ENCODE measurements at regions not wholly inside any gene's neighbourhood (a gene's known extent, or its start where the extent isn't known, plus 50 kb on each side); places are given as distances from the start of the nearest gene placed in this dataset.

- Histone ChIP-seq H3K36me3 (ENCODE audit: control insufficient read depth, low read length) (no peaks in the 10 kb centered on the region), H3K9me2 (replicated peaks; ENCODE audit: control insufficient read depth, low read length) (no peaks in the 10 kb centered on the region), H3K27me3 (ENCODE audit: control insufficient read depth, low read length) (no peaks in the 10 kb centered on the region), H3K79me2 (ENCODE audit: control insufficient read depth, low read length) (no peaks in the 10 kb centered on the region), H3K27ac (ENCODE audit: low read depth, low read length) (no peak overlapping the region), H3K4me1 (ENCODE audit: control insufficient read depth, low read length) (no peaks in the 10 kb centered on the region), H3K4me2 (ENCODE audit: low read length) (no peak overlapping the region), H3K4me3 (ENCODE audit: low read length) (no peak overlapping the region), H3K9me3 (ENCODE audit: control insufficient read depth, insufficient read depth, low read length) (no peaks in the 10 kb centered on the region), H3F3A (ENCODE audit: control insufficient read depth, insufficient read depth) (no peaks in the 10 kb centered on the region), H4K20me1 (ENCODE audit: control insufficient read depth, insufficient read depth, low read depth, low read length) (no peaks in the 10 kb centered on the region)
- TF ChIP-seq CTCF (IDR thresholded peaks at IDR 0.05; ENCODE audit: low read depth, low read length, poor library complexity, severe bottlenecking) = no peak
- TF ChIP-seq EZH2phosphoT487 (IDR thresholded peaks at IDR 0.05; ENCODE audit: borderline replicate concordance, low read length) = no peak
Observed at GRCh38 chr13:103557878-103558277, 491.7 kb upstream of the SLC10A2 start.

GRCh38 chr13:103556681-103557080, 490.5 kb upstream of the SLC10A2 start:
- Histone ChIP-seq H3K27me3 (ENCODE audit: control insufficient read depth, low read length) (no peaks in the 10 kb centered on the region), H3F3A (ENCODE audit: control insufficient read depth, insufficient read depth) (no peaks in the 10 kb centered on the region), H3K9me3 (ENCODE audit: control insufficient read depth, insufficient read depth, low read length) (no peaks in the 10 kb centered on the region), H3K79me2 (ENCODE audit: control insufficient read depth, low read length) (no peaks in the 10 kb centered on the region), H3K4me2 (ENCODE audit: low read length) (no peak overlapping the region), H3K27ac (ENCODE audit: low read depth, low read length) (no peak overlapping the region), H3K4me1 (ENCODE audit: control insufficient read depth, low read length) (no peaks in the 10 kb centered on the region), H3K4me3 (ENCODE audit: low read length) (no peak overlapping the region), H3K36me3 (ENCODE audit: control insufficient read depth, low read length) (no peaks in the 10 kb centered on the region), H3K9me2 (replicated peaks; ENCODE audit: control insufficient read depth, low read length) (no peaks in the 10 kb centered on the region), H4K20me1 (ENCODE audit: control insufficient read depth, insufficient read depth, low read depth, low read length) (no peaks in the 10 kb centered on the region)
- TF ChIP-seq CTCF (IDR thresholded peaks at IDR 0.05; ENCODE audit: low read depth, low read length, poor library complexity, severe bottlenecking) (no peak), EZH2phosphoT487 (IDR thresholded peaks at IDR 0.05; ENCODE audit: borderline replicate concordance, low read length) (no peak)

DNA sequence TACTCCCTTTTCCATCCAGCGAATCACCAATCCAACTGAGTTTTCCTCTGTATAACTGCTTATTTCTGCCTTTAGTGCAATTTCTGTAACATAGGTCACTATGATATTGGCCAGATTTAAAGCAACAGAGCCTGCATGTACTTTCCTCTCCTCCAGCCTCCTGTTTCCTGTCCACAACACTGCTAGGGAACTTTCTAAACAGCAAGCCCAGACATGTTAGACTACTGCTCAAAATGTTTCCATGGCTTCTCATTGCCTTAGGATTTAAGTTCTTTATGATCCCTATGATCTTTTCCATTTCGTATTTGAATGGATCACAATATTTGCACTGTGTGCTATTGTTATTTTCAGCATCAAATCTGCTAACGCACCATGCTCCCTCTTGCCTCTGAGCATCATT, 481.7 kb upstream of the SLC10A2 start:
- Histone ChIP-seq H3K27ac (ENCODE audit: low read depth, low read length) (no peak overlapping the region), H3K36me3 (ENCODE audit: control insufficient read depth, low read length) (no peaks in the 10 kb centered on the region), H3K9me2 (replicated peaks; ENCODE audit: control insufficient read depth, low read length) (no peaks in the 10 kb centered on the region)

More for the DNA sequence above, 481.7 kb upstream of the SLC10A2 start:
- H3K4me3 ChIP-seq (ENCODE audit: low read length) = no peak overlapping the region
- H3F3A ChIP-seq (ENCODE audit: control insufficient read depth, insufficient read depth) = no peaks in the 10 kb centered on the region
- H3K79me2 ChIP-seq (ENCODE audit: control insufficient read depth, low read length) = no peaks in the 10 kb centered on the region
- H3K4me1 ChIP-seq (ENCODE audit: control insufficient read depth, low read length) = no peaks in the 10 kb centered on the region
- no peak overlapping the region for H3K4me2 ChIP-seq (ENCODE audit: low read length)
- no peaks in the 10 kb centered on the region for H3K27me3 ChIP-seq (ENCODE audit: control insufficient read depth, low read length)
- TF ChIP-seq EZH2phosphoT487 (IDR thresholded peaks at IDR 0.05; ENCODE audit: borderline replicate concordance, low read length) (no peak), CTCF (IDR thresholded peaks at IDR 0.05; ENCODE audit: low read depth, low read length, poor library complexity, severe bottlenecking) (no peak)
- H3K9me3 ChIP-seq (ENCODE audit: control insufficient read depth, insufficient read depth, low read length) = 0 out of 2 replicates have a peak, but pooled peaks cover 3% of the 10 kb centered on the region
- no peaks in the 10 kb centered on the region for H4K20me1 ChIP-seq (ENCODE audit: control insufficient read depth, insufficient read depth, low read depth, low read length)
